GM18858 (cell line): ENCODE measurements at regions not wholly inside any gene's neighbourhood (a gene's known extent, or its start where the extent isn't known, plus 50 kb on each side); places are given as distances from the start of the nearest gene placed in this dataset.
"Not testable (repeated sequence)": the region's sequence is repeated elsewhere in the genome, so short reads cannot be mapped to it uniquely, and the experiment has no call there.

Experiments
- ATAC-seq: cut with Tn5 transposase; IDR thresholded peaks from one replicate; pipeline ENCODE4 v1.9.1; 2021; ENCODE audit not compliant: unreplicated experiment

DNA sequence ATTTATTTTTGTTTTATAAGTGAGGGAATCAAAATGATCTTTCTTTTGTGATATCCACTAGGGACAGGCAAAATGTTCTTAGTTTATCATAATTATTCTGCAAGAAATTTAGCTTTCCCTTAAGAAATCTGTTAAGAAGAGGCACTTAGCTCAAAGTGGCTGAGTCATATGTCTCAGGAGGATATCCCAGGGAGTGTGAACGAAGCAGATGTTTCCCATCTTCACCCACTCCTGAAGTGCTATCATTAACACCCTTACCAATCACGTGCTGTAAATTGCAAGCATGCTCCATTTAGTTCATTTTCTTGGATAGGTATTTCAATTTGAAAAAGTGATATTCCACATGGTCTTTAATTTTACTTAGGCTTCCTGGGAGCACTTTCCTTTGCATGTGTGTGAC, 774.3 kb upstream of the TMEFF2 start:
- no peak for ATAC-seq

DNA sequence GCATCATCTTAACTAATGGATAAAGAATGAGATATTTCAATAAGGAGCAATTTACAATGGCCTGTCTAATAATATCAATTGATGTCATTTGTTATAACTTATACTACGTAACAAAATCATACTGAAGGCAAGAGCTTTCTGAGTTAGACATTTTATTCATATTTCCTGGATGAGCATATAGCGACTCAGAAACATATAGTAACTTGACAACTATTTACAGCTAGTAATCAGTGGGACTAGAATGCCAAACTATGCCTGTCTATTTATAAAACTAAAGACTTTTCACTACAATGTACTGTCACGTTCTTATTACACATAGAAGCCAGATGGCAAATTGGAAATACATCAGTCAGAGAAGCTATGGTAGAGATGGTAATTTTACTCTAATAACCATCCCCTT, 766.2 kb upstream of the TMEFF2 start:
- ATAC-seq: no peak

DNA sequence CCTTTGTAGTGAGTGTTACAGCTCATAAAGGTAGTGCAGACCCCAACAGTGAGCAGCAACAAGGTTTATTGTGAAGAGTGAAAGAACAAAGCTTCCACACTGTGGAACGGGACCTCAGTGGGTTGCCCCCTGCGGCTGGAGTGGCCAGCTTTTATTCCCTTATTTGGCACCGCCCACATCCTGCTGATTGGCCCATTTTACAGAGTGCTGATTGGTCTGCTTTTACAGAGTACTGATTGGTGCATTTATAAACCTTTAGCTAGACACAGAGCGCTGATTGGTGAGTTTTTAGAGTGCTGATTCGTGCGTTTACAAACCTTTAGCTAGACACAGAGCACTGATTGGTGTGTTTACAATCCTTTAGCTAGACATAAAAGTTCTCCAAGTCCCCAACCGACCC, 763.9 kb upstream of the TMEFF2 start:
- ATAC-seq: not testable (repeated sequence)

DNA sequence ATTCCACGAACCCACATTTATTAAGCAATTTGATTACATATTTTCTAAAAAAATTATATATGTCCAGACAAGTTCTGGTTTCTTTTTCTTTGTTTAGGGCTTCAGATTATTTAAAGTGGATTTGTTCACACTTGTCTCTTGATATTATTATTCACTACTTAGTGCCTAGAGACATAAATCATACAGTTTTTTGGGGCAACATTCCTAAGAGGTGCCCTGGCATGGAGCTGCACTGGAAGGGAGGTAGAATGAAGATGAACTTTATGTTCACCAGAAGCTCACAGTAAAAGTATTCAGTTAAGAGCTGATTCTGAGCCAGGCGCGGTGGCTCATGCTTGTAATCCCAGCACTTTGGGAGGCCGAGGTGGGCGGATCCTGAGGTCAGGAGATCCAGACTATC, 762.7 kb upstream of the TMEFF2 start:
- no peak for ATAC-seq

DNA sequence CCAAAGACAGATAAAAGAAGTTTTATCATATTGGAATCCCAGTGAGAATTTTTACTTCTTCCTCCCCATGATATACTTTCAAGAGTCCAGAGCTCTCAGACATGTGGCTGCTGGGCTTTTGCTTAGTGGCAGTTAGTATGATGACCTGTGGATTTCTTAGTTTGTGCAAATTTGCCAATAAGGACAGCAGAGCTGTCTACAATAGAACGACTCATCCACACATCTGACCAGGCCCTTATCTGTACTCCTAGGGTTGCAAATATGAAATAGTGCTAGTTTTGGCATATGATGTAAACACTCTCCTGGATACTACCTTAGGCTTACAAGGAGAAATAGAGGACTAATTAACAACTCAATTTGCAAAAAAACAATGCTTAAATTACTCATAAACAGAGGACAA, 758.4 kb upstream of the TMEFF2 start:
- no peak for ATAC-seq

DNA sequence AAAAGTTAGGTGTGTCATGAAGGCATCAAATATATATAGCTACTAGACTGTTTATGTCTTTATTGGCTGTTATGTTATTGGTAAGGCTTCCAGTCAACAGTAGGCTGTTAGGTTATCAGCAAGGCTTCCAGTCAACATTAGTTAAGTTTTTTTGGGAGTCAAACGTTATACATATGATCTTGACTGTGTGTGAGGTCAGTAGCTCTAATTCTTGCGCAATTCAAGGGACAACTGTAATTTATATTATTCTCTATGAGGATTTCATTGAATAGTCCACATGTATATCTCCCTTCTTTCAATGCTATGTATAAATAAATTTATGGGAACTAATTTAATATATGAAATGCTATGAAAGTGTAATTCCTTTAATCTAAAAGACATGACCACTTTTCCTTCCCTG, 757.5 kb upstream of the TMEFF2 start:
- no peak for ATAC-seq

DNA sequence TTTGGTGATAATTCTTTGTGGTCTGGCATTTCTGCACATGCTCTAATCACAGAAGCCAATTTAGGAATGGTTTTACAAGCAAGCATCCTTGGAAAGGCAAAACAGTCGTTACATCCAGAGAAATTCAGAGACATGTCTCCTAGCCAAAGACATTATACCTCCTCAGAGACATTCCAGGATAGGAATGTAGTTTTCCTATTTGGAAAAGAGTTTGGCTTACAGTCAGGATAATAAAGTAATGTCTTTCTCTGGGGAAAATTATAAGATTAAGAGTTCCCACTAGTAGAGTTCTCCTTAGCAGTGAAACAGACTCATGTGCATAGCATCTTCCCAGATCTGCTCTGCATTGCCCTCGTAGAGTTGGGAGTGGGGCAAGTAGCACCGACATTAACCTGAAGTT, 753.6 kb upstream of the TMEFF2 start:
- ATAC-seq: no peak

DNA sequence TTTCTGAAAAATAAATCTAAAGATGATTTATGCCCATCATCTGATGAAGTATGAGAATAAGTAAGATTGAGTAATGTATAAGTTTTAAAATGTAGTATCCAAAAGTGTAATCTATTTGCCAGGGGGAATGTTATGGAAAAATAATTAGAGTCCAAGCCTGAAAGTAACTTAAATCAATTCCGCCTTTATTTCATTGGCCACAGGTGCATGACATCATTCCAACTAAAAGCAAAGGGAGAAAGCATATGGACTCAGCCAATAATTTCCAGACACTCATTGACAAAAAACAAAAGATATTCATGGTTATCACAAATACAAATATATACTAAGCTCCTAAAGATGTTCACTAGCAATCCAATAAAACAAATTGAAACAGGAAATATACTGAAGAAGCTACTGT, 752.6 kb upstream of the TMEFF2 start:
- ATAC-seq: no peak

DNA sequence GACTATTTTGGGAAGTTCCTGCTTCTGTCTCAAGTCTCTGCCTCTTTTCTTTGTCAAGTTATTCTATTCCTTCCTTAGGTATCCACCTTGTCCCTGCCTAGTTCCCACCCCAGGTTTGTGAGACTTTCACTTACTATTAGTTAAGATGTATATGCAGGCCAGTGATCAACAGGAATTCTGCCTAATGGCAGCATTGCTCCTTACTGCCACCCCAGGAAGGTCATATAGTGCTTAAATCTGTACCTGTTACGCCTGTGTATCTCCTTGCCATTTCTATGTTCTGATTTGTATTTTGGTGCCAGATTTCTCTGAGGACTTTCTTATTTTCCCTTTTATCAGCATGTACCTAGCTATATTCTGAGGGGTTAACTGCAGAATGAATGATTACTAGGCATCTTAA, 746.0 kb upstream of the TMEFF2 start:
- ATAC-seq: no peak

DNA sequence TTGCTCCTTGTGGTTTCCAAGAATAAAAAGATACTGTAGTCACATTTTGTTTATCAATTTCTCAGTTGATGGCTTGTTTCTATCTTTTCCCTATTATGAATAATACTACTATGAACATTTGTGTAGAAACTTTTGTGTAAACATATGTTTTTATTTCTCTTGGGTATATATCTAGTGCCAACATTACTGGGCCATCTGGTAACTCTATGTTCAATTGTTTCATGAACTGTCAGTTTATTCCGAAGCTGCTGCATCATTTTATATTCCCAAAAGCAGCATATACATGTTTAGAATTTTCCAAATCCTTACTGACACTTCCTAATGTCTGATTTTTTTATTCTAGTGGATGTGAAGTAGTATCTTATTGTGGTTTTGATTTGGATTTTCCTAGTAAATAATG, 737.6 kb upstream of the TMEFF2 start:
- no peak for ATAC-seq

DNA sequence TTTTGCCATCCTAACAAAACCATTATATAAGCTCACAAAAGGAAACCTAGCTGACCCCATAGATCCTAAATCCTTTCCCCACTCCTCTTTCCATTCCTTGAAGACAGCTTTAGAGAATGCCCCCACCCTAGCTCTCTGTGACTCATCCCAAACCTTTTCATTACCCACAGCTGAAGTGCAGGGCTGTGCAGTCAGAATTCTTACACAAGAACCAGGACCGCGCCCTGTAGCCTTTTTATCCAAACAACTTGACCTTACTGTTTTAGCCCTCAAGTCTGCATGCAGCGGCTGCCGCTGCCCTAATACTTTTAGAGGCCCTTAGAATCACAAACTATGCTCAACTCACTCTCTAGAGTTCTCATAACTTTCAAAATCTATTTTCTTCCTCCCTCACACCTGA, 726.9 kb upstream of the TMEFF2 start:
- not testable (repeated sequence) for ATAC-seq

DNA sequence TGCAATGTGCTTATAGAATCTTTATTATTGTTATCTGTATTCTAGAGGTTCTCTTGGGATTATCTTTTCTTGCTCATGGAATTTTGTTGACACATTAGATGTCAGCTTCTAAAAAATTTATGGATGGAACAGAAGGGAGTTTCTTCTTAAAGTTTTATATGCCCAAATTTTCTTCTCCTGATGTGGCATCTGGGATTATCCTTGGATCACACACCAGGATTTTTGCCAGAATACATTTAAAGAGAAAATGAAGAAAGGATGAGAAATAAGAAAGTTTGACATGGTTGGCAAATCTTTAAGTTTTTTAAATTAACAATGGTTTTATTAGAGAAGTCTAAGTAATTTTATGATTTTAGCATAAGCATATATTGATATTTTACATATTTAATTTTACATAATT, 706.7 kb upstream of the TMEFF2 start:
- ATAC-seq: no peak

DNA sequence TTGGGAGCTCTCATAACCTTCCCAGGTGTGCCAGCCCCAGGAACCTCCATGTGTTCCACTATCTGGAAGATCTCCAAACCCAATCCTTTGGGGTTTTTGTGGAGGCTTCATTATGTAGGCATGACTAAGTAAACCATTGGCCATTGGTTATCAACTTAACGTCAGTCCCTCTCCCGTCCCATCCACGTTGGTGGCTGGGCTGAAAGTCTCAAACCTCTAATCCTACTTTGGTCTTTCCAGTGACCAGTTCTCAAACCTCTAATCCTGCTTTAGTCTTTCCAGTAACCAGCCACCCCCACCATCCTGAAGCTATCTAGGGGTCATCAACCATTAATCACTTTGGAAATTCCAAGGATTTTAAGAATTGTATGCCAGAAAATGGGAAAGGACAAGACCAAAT, 704.7 kb upstream of the TMEFF2 start:
- no peak for ATAC-seq

DNA sequence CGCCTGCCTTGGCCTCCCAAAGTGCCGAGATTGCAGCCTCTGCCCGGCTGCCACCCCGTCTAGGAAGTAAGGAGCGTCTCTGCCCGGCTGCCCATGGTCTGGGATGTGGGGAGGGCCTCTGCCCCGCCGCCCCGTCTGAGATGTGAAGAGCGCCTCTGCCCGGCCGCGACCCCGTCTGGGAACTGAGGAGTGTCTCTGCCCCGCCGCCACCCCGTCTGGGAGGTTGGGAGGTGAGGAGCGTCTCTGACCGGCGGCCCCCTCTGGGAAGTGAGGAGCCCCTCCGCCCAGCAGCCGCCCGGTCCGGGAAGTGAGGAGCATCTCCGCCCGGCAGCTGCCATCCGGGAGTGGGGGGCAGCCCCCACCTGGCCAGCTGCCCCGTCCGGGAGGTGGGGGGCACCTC, 699.2 kb upstream of the TMEFF2 start:
- not testable (repeated sequence) for ATAC-seq

DNA sequence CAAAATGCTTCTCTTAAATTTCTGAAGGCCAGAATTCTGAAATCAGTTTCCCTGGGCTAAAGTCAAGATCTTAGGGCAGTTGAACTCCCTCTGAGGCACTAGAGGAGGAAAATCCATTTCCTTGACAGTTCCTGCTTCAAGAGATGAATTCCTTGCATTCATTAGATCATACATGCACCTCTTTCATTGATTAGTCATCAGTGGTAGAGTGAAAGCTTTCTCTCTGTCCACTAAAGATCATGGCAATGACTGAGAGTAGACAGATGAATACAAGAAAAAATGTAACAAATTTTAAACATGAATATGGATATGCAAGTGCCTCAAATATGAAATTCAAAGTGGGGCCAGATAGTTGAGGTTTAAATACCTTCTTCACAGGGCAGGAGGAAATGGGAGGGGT, 693.4 kb upstream of the TMEFF2 start:
- ATAC-seq: no peak

DNA sequence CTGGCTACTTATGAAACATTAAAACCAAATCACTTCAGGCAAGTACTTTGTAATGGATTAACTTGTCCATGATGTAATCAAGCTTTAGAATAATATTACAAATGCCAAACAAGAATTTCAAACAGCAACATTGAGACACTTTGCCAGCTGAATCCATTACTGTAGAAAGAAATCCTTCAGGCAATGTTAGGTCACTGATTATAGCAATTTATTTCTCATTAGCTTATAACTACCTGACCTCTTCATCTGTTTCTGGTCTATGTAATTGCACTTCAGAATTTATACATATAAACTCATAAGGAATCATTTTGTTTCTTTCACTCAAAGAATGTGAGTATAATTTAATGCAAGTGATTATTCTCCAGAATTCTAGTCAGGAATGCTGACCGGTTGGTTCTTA, 692.6 kb upstream of the TMEFF2 start:
- ATAC-seq: no peak

DNA sequence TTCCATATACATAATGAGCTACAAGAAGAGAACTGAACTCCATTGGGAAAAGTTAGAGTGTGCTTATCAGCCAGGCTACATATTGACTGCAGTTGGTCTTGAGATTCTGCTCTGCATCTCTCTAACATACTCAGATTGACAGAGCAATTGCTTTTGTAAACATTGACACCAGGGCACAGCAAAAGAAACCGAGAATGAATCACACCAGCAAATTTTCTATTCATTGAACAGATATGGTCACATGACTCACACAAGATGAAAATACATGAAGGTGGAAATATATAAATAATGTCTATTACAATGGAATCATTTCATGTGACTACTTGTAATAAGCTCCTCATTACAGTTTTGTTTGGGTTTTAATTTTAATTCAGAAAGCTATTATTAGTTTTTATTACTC, 691.9 kb upstream of the TMEFF2 start:
- no peak for ATAC-seq

DNA sequence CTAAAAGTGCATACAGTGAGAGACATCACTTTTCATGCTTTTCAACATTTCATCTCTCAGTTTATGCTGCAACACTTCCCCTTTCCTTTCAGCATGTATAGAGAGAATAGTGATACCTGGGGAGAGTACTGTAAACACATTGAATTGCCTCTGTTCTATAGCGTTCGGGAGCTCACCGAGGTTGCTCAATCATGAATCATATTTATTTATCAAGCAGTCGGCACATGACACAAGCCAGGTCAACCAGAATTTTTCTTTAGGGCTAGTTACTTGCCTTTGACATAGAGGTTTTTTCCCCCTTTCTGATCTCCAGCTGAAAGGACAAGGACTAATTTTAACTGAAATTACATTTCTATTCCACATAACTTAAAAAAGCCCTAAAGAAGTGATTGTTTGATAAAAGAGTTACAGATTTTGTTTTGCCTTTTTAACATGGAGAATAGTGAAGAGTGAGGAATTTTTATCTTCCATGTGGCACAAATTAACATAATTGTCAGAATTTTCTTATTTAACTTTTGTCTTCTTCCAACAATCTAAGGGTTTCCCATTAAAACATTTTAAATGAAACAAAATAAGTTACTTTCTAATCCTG, 690.9 kb upstream of the TMEFF2 start:
- ATAC-seq: no peak

DNA sequence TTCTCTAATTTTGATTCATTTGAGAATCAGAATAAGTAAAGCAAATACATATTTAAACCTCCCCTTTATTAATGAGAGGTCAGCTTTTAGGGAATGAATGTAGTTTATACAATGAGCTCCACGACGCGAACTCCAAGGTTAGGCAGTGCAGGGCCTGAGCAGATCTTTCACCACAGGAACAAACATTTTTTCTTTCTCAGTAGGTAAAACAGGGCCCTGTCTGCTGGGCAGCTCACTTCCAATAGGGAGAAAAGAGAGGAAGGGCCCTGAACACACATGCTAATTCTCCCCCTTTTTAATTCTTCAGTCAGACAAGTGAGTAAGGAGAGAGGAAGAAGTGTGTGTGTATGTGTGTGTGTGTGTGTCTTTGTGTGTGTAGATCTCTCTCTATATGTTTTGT, 682.4 kb upstream of the TMEFF2 start:
- no peak for ATAC-seq

DNA sequence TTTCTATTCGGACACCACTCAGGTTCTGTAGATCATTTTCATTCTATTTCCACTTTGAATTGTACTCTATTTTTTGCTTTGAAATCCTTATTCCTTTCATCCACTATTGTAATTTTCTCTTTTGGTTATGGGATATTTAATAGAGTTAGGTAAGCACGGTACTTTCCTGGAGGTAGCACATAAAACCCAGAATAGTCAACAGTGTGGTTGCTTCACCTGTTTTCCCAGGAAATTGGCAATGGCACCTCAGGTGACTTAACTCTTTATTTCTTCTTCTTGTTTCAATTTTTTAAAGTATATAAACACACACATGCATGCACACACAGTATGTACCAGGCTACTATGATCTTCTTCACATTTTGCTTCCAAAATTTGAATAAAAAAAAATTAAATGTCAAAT, 682.0 kb upstream of the TMEFF2 start:
- ATAC-seq: no peak

DNA sequence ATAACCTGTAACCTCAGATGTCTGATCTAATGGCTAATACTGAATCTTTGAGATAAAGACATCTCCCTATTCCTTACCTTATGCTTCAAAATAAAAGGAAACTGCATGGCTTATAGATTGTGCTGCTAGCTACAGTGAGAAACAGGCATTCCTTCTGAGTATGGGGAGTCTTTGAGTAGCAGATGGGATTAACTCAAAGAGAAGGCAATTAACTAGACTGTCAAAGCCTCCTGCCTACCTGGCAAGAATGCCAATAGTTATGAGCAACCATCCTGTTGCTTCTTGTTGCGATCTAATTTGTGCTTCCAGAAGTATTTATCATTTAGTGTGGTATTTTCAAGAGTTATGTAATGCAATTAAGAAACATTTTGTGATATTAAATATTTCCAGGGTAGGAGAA, 660.0 kb upstream of the TMEFF2 start:
- no peak for ATAC-seq

DNA sequence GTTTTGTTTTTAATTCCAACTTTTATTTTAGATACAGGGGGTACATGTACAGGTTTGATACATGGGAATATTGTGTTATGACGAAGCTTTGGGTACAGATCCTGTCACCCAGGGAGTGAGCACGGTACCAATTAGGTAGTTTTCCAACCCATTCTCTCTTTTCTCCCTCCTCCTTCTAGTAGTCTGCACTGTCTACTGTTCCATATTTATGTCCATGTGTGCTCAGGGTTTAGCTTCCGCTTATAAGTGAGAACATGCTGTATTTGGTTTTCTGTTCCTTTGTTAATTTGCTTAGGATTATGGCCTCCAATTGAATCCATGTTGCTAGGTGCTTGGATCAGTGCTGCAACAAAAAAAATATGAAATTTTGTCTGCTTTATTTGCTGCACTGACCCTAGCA, 659.3 kb upstream of the TMEFF2 start:
- no peak for ATAC-seq

DNA sequence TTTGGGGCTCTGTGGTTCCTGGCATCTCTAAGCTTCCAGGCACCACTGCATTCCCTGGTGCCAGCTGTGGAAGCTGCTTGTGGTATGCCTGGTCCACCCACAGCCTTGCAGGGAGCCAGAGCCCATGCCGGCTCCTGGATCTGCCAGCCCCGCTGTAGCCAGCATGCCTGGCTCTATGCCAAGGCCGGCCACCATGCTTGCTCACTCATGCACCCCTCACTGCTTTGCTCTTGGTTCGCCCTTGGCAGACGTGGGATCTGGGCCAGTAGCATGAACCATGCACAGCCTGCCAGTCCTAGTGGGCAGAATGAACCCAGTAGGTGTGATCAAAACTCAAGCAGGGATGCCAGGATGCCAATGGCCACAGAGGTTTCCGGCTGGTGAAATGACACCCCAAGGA, 634.2 kb upstream of the TMEFF2 start:
- no peak for ATAC-seq

DNA sequence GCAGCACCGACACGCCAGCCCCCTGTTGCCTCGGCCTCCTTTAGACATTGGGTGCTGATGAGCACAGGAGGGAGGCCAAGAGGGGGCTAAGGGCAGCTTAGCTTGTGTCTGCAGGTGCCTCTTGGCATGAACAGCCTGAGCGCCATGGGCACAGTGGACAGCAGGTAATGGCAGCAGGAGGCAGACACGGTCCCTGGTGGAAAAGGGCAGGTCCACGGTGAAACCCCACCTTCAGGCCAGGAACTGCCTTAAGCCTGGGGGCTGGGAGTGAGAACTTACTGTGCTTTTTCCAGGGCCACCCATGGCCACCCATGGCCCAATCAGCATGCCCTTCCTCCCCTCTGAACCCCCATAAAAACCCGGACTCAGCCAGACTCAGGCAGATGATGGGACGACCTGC, 633.4 kb upstream of the TMEFF2 start:
- ATAC-seq: no peak
